Peyer's patch (tissue), 4 donors: ENCODE measurements at regions not wholly inside any gene's neighbourhood (a gene's known extent, or its start where the extent isn't known, plus 50 kb on each side); places are given as distances from the start of the nearest gene placed in this dataset.

Source experiments
- CTCF ChIP-seq, 6 experiments: fragments of 450-650 bp in 4 of 6; fragments of 200-600 bp in 2 of 6; sonication (generic) in 1 of 6; IDR thresholded peaks; one replicate each; pipeline ENCODE4 v1.5.1; 2017 to 2019; ENCODE audit warnings: antibody characterized with exemption in 6 of 6, mild to moderate bottlenecking in 3 of 6, moderate library complexity in 1 of 6
- POLR2A ChIP-seq, 2 donors: fragments of 450-650 bp; IDR thresholded peaks; one replicate each; pipeline ENCODE4 v1.5.1; 2017; ENCODE audit warnings: antibody characterized with exemption in 2 of 2, mild to moderate bottlenecking in 2 of 2, moderate library complexity in 2 of 2

- TF ChIP-seq POLR2A (IDR thresholded peaks at IDR 0.05) (no peak), CTCF (IDR thresholded peaks at IDR 0.05) (no peak)
Measured at GRCh38 chr6:71473926-71474325, 185.3 kb downstream of the OGFRL1 start.
